ENCODE measurements at regions not wholly inside any gene's neighbourhood (a gene's known extent, or its start where the extent isn't known, plus 50 kb on each side); places are given as distances from the start of the nearest gene placed in this dataset.

DNA sequence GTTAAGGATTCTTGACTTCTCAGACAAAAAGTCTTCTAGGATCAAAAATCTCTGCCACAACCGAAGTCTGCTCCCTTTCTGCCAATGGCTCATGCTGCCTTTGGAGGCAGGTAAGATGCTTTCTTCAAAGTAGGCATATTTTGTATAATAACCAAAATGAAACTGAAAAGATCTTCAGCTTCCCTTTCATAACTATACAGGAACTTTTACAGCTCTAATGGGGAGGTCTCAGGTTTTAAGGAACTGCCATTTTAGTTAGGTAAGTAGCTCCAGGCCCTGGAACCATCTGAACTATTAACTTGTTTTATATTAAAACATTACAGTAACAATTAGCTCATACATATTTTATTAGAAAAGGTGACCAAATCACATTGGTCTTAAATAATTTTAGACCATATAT lies 110.9 kb upstream of the FREM1 start:
- Histone ChIP-seq H3K27ac (ENCODE audit: low read depth in 2 of 2, low read length in 1 of 2) (no peak overlapping the region), H3K27me3 (ENCODE audit: insufficient read depth) (no peaks in the 10 kb centered on the region), H3K79me2 (ENCODE audit: insufficient read depth) (no peaks in the 10 kb centered on the region), H3K36me3 (replicated peaks in 1 of 2; ENCODE audit: control insufficient read depth in 1 of 2, insufficient read depth in 2 of 2, low read length in 1 of 2) (no peaks in the 10 kb centered on the region), H3K4me1 (ENCODE audit: control insufficient read depth in 1 of 2, insufficient read depth in 2 of 2, low read depth in 1 of 2, low read length in 1 of 2) (no peaks in the 10 kb centered on the region), H3K9me2 (no peaks in the 10 kb centered on the region), H3K4me2 (no peak overlapping the region), H3F3A (replicated peaks; ENCODE audit: insufficient read depth) (no peaks in the 10 kb centered on the region), H3K4me3 (ENCODE audit: low read depth in 2 of 2, low read length in 1 of 2) (no peak overlapping the region), H3K9ac (no peak overlapping the region), H2AFZ (ENCODE audit: low read depth) (no peak overlapping the region), H4K20me1 (ENCODE audit: insufficient read depth) (no peaks in the 10 kb centered on the region), H3K9me3 (no peaks in the 10 kb centered on the region)
- 50% methylated on average over 1 of the region's 1 CpG for WGBS (ENCODE audit: low lambda C conversion rate)
- ChIA-PET CTCF (no interaction called here), POLR2A (no interaction called here)
- no peak for DNase-seq
- TF ChIP-seq RFX5 (IDR thresholded peaks at IDR 0.05; ENCODE audit: low read length) (no peak), CHD2 (IDR thresholded peaks at IDR 0.05; ENCODE audit: low read length, partially characterized antibody) (no peak), NFIC (IDR thresholded peaks at IDR 0.05; ENCODE audit: borderline replicate concordance) (no peak), TEAD4 (IDR thresholded peaks at IDR 0.05; ENCODE audit: borderline replicate concordance, insufficient read depth) (no peak), RAD21 (IDR thresholded peaks at IDR 0.05; ENCODE audit: low read length) (no peak), FOXM1 (IDR thresholded peaks at IDR 0.05; ENCODE audit: low read depth) (no peak), NRF1 (IDR thresholded peaks at IDR 0.05; ENCODE audit: low read depth, low read length) (no peak), TCF12 (IDR thresholded peaks at IDR 0.05) (no peak), FOSL2 (IDR thresholded peaks at IDR 0.05; ENCODE audit: borderline replicate concordance, low read depth) (no peak), RCOR1 (IDR thresholded peaks at IDR 0.05; ENCODE audit: low read length) (no peak), FOXJ3 (CRISPR knock-in tag; IDR thresholded peaks at IDR 0.05) (no peak)
- TF ChIP-seq, protein P1, sequence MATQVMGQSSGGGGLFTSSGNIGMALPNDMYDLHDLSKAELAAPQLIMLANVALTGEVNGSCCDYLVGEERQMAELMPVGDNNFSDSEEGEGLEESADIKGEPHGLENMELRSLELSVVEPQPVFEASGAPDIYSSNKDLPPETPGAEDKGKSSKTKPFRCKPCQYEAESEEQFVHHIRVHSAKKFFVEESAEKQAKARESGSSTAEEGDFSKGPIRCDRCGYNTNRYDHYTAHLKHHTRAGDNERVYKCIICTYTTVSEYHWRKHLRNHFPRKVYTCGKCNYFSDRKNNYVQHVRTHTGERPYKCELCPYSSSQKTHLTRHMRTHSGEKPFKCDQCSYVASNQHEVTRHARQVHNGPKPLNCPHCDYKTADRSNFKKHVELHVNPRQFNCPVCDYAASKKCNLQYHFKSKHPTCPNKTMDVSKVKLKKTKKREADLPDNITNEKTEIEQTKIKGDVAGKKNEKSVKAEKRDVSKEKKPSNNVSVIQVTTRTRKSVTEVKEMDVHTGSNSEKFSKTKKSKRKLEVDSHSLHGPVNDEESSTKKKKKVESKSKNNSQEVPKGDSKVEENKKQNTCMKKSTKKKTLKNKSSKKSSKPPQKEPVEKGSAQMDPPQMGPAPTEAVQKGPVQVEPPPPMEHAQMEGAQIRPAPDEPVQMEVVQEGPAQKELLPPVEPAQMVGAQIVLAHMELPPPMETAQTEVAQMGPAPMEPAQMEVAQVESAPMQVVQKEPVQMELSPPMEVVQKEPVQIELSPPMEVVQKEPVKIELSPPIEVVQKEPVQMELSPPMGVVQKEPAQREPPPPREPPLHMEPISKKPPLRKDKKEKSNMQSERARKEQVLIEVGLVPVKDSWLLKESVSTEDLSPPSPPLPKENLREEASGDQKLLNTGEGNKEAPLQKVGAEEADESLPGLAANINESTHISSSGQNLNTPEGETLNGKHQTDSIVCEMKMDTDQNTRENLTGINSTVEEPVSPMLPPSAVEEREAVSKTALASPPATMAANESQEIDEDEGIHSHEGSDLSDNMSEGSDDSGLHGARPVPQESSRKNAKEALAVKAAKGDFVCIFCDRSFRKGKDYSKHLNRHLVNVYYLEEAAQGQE (IDR thresholded peaks at IDR 0.05; ENCODE audit: low read depth, low read length), result no peak
- TF ChIP-seq, protein P2, sequence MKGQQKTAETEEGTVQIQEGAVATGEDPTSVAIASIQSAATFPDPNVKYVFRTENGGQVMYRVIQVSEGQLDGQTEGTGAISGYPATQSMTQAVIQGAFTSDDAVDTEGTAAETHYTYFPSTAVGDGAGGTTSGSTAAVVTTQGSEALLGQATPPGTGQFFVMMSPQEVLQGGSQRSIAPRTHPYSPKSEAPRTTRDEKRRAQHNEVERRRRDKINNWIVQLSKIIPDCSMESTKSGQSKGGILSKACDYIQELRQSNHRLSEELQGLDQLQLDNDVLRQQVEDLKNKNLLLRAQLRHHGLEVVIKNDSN (IDR thresholded peaks at IDR 0.05; ENCODE audit: borderline replicate concordance, low read depth), result no peak
- TF ChIP-seq, protein P3, sequence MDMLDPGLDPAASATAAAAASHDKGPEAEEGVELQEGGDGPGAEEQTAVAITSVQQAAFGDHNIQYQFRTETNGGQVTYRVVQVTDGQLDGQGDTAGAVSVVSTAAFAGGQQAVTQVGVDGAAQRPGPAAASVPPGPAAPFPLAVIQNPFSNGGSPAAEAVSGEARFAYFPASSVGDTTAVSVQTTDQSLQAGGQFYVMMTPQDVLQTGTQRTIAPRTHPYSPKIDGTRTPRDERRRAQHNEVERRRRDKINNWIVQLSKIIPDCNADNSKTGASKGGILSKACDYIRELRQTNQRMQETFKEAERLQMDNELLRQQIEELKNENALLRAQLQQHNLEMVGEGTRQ (IDR thresholded peaks at IDR 0.05; ENCODE audit: borderline replicate concordance, low read depth, low read length), result no peak

Data from SK-N-SH (cell line).